ENCODE measurements at regions not wholly inside any gene's neighbourhood (a gene's known extent, or its start where the extent isn't known, plus 50 kb on each side); places are given as distances from the start of the nearest gene placed in this dataset.
A peak's percentile ranks its signal among the peaks of the same experiment; 100 is the strongest.
"Not testable (repeated sequence)": the region's sequence is repeated elsewhere in the genome, so short reads cannot be mapped to it uniquely, and the experiment has no call there.

- DNase-seq (ENCODE audit: low spot score): no peak
- intact Hi-C loops (cut with DNase I): no loop called here
Measured at GRCh38 chr7:10723832-10724231, 249.8 kb upstream of the PHF14 start.

- no peak for DNase-seq (ENCODE audit: low spot score)
- intact Hi-C loops (cut with DNase I): no loop called here
Measured at GRCh38 chr7:10724449-10724848, 249.2 kb upstream of the PHF14 start.

- DNase-seq (ENCODE audit: low spot score): no peak
- intact Hi-C loops (cut with DNase I): no loop called here
Measured at GRCh38 chr7:10727636-10728035, 246.0 kb upstream of the PHF14 start.

- intact Hi-C loops (cut with DNase I): no loop called here
- DNase-seq (ENCODE audit: low spot score): no peak
Measured at GRCh38 chr7:10731253-10731773, 242.4 kb upstream of the PHF14 start.

- DNase-seq (ENCODE audit: low spot score): no peak
- intact Hi-C loops (cut with DNase I): no loop called here
Measured at GRCh38 chr7:10733747-10734146, 239.9 kb upstream of the PHF14 start.

GRCh38 chr7:10734595-10734994 is 239.1 kb upstream of the PHF14 start:
- DNase-seq (ENCODE audit: low spot score): no peak
- intact Hi-C loops (cut with DNase I): no loop called here

- DNase-seq (ENCODE audit: low spot score): no peak
- intact Hi-C loops (cut with DNase I): no loop called here
Measured at GRCh38 chr7:10739401-10739800, 234.3 kb upstream of the PHF14 start.

GRCh38 chr7:10740805-10741204 is 232.9 kb upstream of the PHF14 start:
- no peak for DNase-seq (ENCODE audit: low spot score)

GRCh38 chr7:10756981-10757380 is 216.7 kb upstream of the PHF14 start:
- no peak for DNase-seq (ENCODE audit: low spot score)
- intact Hi-C loops (cut with DNase I): no loop called here

More at GRCh38 chr7:10740805-10741204, 232.9 kb upstream of the PHF14 start:
- intact Hi-C loops (cut with DNase I): no loop called here

GRCh38 chr7:10759120-10759519 is 214.6 kb upstream of the PHF14 start:
- DNase-seq (ENCODE audit: low spot score): no peak
- intact Hi-C loops (cut with DNase I): no loop called here

GRCh38 chr7:10767771-10768170 is 205.9 kb upstream of the PHF14 start:
- DNase-seq (ENCODE audit: low spot score): no peak
- intact Hi-C loops (cut with DNase I): no loop called here

- intact Hi-C loops (cut with DNase I): no loop called here
- DNase-seq (ENCODE audit: low spot score): no peak
Measured at GRCh38 chr7:10770176-10770575, 203.5 kb upstream of the PHF14 start.

GRCh38 chr7:10773430-10773829 is 200.2 kb upstream of the PHF14 start:
- no peak for DNase-seq (ENCODE audit: low spot score)
- intact Hi-C loops (cut with DNase I): no loop called here

GRCh38 chr7:10779465-10780399 is 193.9 kb upstream of the PHF14 start:
- intact Hi-C loops (cut with DNase I): no loop called here
- peak; percentile 65 for DNase-seq (ENCODE audit: low spot score)

GRCh38 chr7:10780400-10780747 is 193.3 kb upstream of the PHF14 start:
- intact Hi-C loops (cut with DNase I): no loop called here
- DNase-seq (ENCODE audit: low spot score): no peak

GRCh38 chr7:10786976-10787375 is 186.7 kb upstream of the PHF14 start:
- DNase-seq (ENCODE audit: low spot score); intact Hi-C loops (cut with DNase I): not testable (repeated sequence)

- intact Hi-C loops (cut with DNase I): no loop called here
- DNase-seq (ENCODE audit: low spot score): no peak
Measured at GRCh38 chr7:10789170-10789569, 184.5 kb upstream of the PHF14 start.

GRCh38 chr7:10790910-10791309 is 182.8 kb upstream of the PHF14 start:
- intact Hi-C loops (cut with DNase I): no loop called here
- no peak for DNase-seq (ENCODE audit: low spot score)

GRCh38 chr7:10793995-10794775 is 179.5 kb upstream of the PHF14 start:
- intact Hi-C loops (cut with DNase I): no loop called here
- DNase-seq (ENCODE audit: low spot score): no peak

GRCh38 chr7:10797157-10797556 is 176.5 kb upstream of the PHF14 start:
- no peak for DNase-seq (ENCODE audit: low spot score)
- intact Hi-C loops (cut with DNase I): no loop called here
